Psoas muscle (tissue), 7 donors: ENCODE measurements at regions not wholly inside any gene's neighbourhood (a gene's known extent, or its start where the extent isn't known, plus 50 kb on each side); places are given as distances from the start of the nearest gene placed in this dataset.

Source experiments
- ATAC-seq, 4 donors: fragments of 200-7000 bp; cut with Tn5 transposase; one replicate each; pipeline ENCODE4 v1.9.1; 2020; ENCODE audit warnings: moderate library complexity in 3 of 4, mild to moderate bottlenecking in 2 of 4
- DNase-seq, 2 donors: peaks; one replicate each; pipeline ENCODE4 v3.0.0-alpha.2; 2020
- H3K27ac ChIP-seq: fragments of 200-600 bp; one replicate; pipeline ENCODE4 v1.8.0; 2022
- H3K27me3 ChIP-seq, 3 donors: fragments of 200-600 bp in 1 of 3; one replicate each; pipeline versions ENCODE4 v1.6.1 to v1.8.0; 2013 to 2022; ENCODE audit warnings: low read length in 2 of 3, mild to moderate bottlenecking in 2 of 3, moderate library complexity in 1 of 3; ENCODE audit not compliant: insufficient read depth in 3 of 3
- H3K36me3 ChIP-seq, 2 donors: fragments of 200-600 bp in 1 of 2; one replicate each; pipeline versions ENCODE4 v1.6.1 to v1.8.0; 2013 to 2022; ENCODE audit warnings: low read depth in 1 of 2, mild to moderate bottlenecking in 1 of 2, moderate library complexity in 1 of 2; ENCODE audit not compliant: insufficient read depth in 1 of 2
- H3K4me1 ChIP-seq: fragments of 200-600 bp; one replicate; pipeline ENCODE4 v1.8.0; 2022
- H3K4me3 ChIP-seq: fragments of 200-600 bp; one replicate; pipeline ENCODE4 v1.8.0; 2022; ENCODE audit warnings: mild to moderate bottlenecking
- H3K9me3 ChIP-seq: fragments of 200-600 bp; one replicate; pipeline ENCODE4 v1.8.0; 2022
- WGBS, 3 donors: extraction: QIAGEN DNeasy Blood & Tissue Kit; methylation state at CpG; one replicate each; pipeline versions ENCODE4 v1.1.6 to v1.1.7; 2013; 5-methylcytosine and 5-hydroxymethylcytosine counted together
- intact Hi-C, 2 donors: fragments of 100-400 bp; cut with DNase I; formaldehyde crosslinking; loops; one replicate each; pipeline versions ENCODE4 v1.11.0 to v1.14.2; 2022
- TF ChIP-seq, protein P1 (sequence below): fragments of 200-600 bp; IDR thresholded peaks from one replicate; pipeline ENCODE4 v1.8.0; 2022; ENCODE audit warnings: antibody characterized with exemption
- donor health status: healthy with polysubstance abuse.
- donor health status: DM: no; HTN: no; CAD: no; lungs with moderate emphysema.
- donor health status: Bipolar disorder and iron deficiency.
- donor health status: healthy.
- donor health status: DM: yes; HTN: yes; CAD: no.
- donor health status: DM: no; HTN: no; CAD: no.
- donor health status: DM: yes; HTN: yes; CAD: no.

DNA sequence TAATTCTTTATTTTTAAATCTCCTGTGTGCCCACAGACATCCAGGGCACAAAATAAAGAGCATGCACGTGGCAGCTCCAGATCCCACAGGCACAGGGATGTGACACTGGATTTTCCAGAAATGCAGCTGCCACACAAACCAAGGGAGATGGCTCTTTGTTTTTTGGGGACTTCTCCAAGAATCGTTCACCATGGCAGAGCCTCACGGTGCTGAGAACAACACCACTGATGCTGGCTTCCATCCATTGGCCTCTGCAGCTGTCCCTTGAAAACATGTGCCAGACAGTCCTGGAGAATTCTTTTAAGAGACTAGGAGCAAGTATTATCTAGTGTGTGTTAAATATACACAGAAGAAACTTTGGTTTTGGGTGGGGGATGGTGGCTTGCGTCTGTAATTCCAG is 73.2 kb upstream of the SLC22A11 start:
- Histone ChIP-seq H3K27ac (no peak overlapping the region), H3K4me1 (no peaks in the 10 kb centered on the region), H3K36me3 (no peaks in the 10 kb centered on the region), H3K9me3 (no peaks in the 10 kb centered on the region), H3K27me3 (peaks cover 0 to 52% (median 7%) of the 10 kb centered on the region in 3 donors), H3K4me3 (no peak overlapping the region)
- intact Hi-C loops, result no loop called here
- 14 to 30% (median 19%) methylated on average over 4 of the region's 4 CpGs for WGBS, 3 donors
- TF ChIP-seq, protein P1, sequence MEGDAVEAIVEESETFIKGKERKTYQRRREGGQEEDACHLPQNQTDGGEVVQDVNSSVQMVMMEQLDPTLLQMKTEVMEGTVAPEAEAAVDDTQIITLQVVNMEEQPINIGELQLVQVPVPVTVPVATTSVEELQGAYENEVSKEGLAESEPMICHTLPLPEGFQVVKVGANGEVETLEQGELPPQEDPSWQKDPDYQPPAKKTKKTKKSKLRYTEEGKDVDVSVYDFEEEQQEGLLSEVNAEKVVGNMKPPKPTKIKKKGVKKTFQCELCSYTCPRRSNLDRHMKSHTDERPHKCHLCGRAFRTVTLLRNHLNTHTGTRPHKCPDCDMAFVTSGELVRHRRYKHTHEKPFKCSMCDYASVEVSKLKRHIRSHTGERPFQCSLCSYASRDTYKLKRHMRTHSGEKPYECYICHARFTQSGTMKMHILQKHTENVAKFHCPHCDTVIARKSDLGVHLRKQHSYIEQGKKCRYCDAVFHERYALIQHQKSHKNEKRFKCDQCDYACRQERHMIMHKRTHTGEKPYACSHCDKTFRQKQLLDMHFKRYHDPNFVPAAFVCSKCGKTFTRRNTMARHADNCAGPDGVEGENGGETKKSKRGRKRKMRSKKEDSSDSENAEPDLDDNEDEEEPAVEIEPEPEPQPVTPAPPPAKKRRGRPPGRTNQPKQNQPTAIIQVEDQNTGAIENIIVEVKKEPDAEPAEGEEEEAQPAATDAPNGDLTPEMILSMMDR, result no peak
- ATAC-seq (no peak), DNase-seq (no peak)

DNA sequence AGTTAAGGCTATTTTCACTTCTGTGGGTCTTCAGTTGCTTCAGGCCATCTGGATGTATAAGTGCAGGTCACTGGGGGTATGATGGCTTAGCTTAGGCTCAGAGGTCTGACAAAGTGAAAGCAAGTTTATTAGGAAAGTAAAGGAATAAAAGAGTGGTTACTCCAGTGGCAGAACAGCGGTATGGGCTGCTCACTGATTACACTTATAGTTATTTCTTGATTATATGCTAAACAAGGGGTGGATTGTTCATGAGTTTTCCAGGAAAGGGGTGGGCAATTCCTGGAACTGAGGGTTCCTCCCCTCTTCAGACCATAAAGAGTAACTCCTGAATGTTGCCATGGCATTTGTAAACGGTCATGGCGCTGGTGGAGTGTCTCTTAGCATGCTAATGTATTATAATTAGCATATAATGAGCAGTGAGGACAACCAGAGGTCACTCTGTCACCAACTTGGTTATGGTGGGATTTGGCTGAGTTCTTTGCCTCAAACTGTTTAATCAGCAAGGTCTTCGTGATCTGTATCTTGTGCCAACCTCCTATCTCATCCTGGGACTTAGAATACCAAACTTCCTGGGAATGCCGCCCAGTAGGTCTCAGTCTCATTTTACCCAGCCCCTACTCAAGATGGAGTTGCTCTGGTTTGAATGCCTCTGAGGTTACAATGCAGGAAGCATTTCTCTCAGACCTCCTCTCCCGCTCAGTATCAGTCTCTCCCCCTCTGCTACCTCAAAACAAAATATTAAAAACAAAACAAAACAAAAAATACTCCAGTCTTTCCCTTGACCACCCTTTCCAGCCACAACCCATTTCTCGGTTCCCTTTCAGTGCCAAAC is 71.3 kb upstream of the SLC22A11 start:
- no peaks in the 10 kb centered on the region for H3K36me3 ChIP-seq
- H3K4me1 ChIP-seq, result no peaks in the 10 kb centered on the region
- no peak overlapping the region for H3K27ac ChIP-seq
- TF ChIP-seq, protein P1, result no peak
- peaks cover 0 to 62% (median 5%) of the 10 kb centered on the region in 3 donors for H3K27me3 ChIP-seq
- no peak for ATAC-seq
- intact Hi-C loops, result no loop called here
- WGBS, 3 donors, result 28 to 49% (median 30%) methylated on average over 7 of the region's 7 CpGs
- no peak for DNase-seq
- H3K4me3 ChIP-seq, result no peak overlapping the region
- no peaks in the 10 kb centered on the region for H3K9me3 ChIP-seq

DNA sequence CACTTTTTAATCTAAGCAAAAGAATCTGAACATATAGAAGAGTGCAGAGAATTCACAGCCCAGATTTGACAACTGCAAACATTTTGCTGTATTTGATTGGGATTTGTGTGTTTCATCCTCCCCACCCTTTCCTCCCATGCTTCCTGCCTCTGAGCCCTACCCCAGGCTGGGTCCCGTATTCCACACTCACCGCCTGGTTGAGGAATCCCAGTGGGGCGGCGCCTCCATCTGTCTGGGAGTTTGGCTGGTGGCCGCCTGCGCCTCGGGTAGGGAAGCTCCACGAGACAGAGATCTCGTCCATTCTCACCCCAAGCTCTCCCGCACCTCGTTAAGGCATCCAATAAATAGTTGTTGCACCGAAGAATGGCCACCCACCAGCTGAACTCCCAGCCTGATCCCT is 70.7 kb upstream of the SLC22A11 start:
- Histone ChIP-seq H3K27ac (no peak overlapping the region), H3K36me3 (no peaks in the 10 kb centered on the region), H3K9me3 (no peaks in the 10 kb centered on the region), H3K4me1 (no peaks in the 10 kb centered on the region), H3K4me3 (no peak overlapping the region), H3K27me3 (peaks cover 0 to 63% (median 5%) of the 10 kb centered on the region in 3 donors)
- intact Hi-C loops, result no loop called here
- DNase-seq, result no peak
- TF ChIP-seq, protein P1, result no peak
- 32 to 57% (median 42%) methylated on average over 12 of the region's 12 CpGs for WGBS, 3 donors
- ATAC-seq, result no peak

DNA sequence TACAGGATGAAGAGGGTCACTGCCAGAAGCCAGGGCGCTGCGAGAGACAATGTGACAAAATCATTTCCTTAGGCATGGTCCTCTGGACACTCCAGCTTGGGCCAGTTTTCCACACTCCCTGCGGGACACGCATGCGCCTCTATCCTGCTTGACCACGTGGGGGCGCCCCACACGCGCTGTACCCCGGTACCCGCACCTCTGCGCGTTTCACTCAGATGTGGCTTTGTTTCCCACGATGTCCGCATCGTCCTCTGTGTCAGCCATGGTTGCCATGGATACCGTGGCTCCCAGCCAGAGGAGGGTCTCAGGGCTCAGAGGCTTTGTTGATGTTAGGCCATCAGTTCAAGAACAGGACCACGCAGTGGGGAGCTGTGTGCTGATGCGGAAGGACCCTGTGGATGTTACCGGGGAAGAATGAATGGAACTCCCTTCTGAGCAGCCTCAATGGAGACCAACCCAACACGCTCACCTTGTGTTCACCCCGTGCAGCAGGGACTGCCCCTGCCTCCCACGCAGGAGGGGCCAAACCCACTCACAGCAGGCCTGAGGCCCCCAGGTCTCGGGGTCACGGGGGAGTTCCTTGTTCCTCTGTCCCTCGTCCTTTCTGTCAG is 65.8 kb upstream of the SLC22A11 start:
- Histone ChIP-seq H3K4me1 (no peaks in the 10 kb centered on the region), H3K36me3 (no peaks in the 10 kb centered on the region), H3K9me3 (no peaks in the 10 kb centered on the region), H3K4me3 (no peak overlapping the region), H3K27ac (no peak overlapping the region), H3K27me3 (peaks cover 0 to 52% (median 5%) of the 10 kb centered on the region in 3 donors)
- TF ChIP-seq, protein P1, result peak; percentile 37
- peak in 1 of 4 donors; percentile 68 for ATAC-seq
- intact Hi-C loops, result no loop called here
- WGBS, 3 donors, result 24 to 26% (median 26%) methylated on average over 25 to 26 of the region's 26 CpGs
- DNase-seq, result peak; percentile 30 to 66
